DMS53 treated with DMSO at 0.1 percent for 48 hours (cell line): ENCODE measurements at regions not wholly inside any gene's neighbourhood (a gene's known extent, or its start where the extent isn't known, plus 50 kb on each side); places are given as distances from the start of the nearest gene placed in this dataset.
"Not testable (repeated sequence)": the region's sequence is repeated elsewhere in the genome, so short reads cannot be mapped to it uniquely, and the experiment has no call there.

Experiments
- DNase-seq: peaks from one replicate; lab custom pipeline; 2025; ENCODE audit not compliant: unreplicated experiment; lab: John Stamatoyannopoulos, UW

GRCh38 chr18:22285361-22286140 lies 116.2 kb downstream of the GATA6 start:
- DNase-seq: no peak

- DNase-seq: no peak
These were observed 115.4 kb downstream of the GATA6 start for GRCh38 chr18:22284581-22285360.

GRCh38 chr18:22283855-22284254 lies 114.5 kb downstream of the GATA6 start:
- DNase-seq: not testable (repeated sequence)

GRCh38 chr18:22283397-22283796 lies 114.0 kb downstream of the GATA6 start:
- DNase-seq: no peak

- no peak for DNase-seq
These were observed 113.7 kb downstream of the GATA6 start for GRCh38 chr18:22283116-22283395.

- DNase-seq: peak; percentile 61
These were observed 113.1 kb downstream of the GATA6 start for GRCh38 chr18:22282311-22283115.

- no peak for DNase-seq
These were observed 111.0 kb downstream of the GATA6 start for GRCh38 chr18:22280453-22280750.

- no peak for DNase-seq
These were observed 110.5 kb downstream of the GATA6 start for GRCh38 chr18:22279741-22280452.

- DNase-seq: no peak
These were observed 109.4 kb downstream of the GATA6 start for GRCh38 chr18:22278798-22279197.

GRCh38 chr18:22277758-22278157 lies 108.4 kb downstream of the GATA6 start:
- DNase-seq: no peak

- DNase-seq: no peak
These were observed 106.9 kb downstream of the GATA6 start for GRCh38 chr18:22276334-22276713.

GRCh38 chr18:22275706-22276333 lies 106.4 kb downstream of the GATA6 start:
- DNase-seq: no peak

- DNase-seq: no peak
These were observed 104.0 kb downstream of the GATA6 start for GRCh38 chr18:22273101-22274039.

GRCh38 chr18:22272242-22272641 lies 102.9 kb downstream of the GATA6 start:
- DNase-seq: no peak

- no peak for DNase-seq
These were observed 101.6 kb downstream of the GATA6 start for GRCh38 chr18:22271030-22271429.

GRCh38 chr18:22268641-22269128 lies 99.3 kb downstream of the GATA6 start:
- DNase-seq: peak; percentile 29

GRCh38 chr18:22267697-22268096 lies 98.3 kb downstream of the GATA6 start:
- no peak for DNase-seq

GRCh38 chr18:22267225-22267624 lies 97.8 kb downstream of the GATA6 start:
- no peak for DNase-seq

- DNase-seq: no peak
These were observed 96.4 kb downstream of the GATA6 start for GRCh38 chr18:22265838-22266237.
